Breast epithelium (tissue), 4 donors: ENCODE measurements at regions not wholly inside any gene's neighbourhood (a gene's known extent, or its start where the extent isn't known, plus 50 kb on each side); places are given as distances from the start of the nearest gene placed in this dataset.

ENCODE experiments used
- DNase-seq, 2 donors: peaks; one replicate each; pipeline ENCODE4 v3.0.0-alpha.2; 2019; ENCODE audit warnings: low spot score in 2 of 2
- H3K27ac ChIP-seq, 2 donors: fragments of 200-600 bp; sonication (generic) in 1 of 2; one replicate each; pipeline ENCODE4 v1.5.1; 2016 to 2019; ENCODE audit warnings: mild to moderate bottlenecking in 1 of 2
- H3K27me3 ChIP-seq, 2 donors: fragments of 200-600 bp; sonication (generic) in 1 of 2; one replicate each; pipeline versions ENCODE4 v1.5.1 to v1.6.0; 2017 to 2019; ENCODE audit warnings: control low read depth in 1 of 2, mild to moderate bottlenecking in 1 of 2
- H3K36me3 ChIP-seq: fragments of 200-600 bp; one replicate; pipeline ENCODE4 v1.5.1; 2019
- H3K4me1 ChIP-seq, 2 donors: fragments of 200-600 bp; sonication (generic); one replicate each; pipeline ENCODE4 v1.5.1; 2016 to 2019; ENCODE audit warnings: control low read depth in 1 of 2
- H3K4me3 ChIP-seq, 3 donors: fragments of 200-600 bp; sonication (generic); 1 replicate in 2 of 3; 2 replicates in 1 of 3; pipeline ENCODE4 v1.5.1; 2016 to 2019; ENCODE audit warnings: mild to moderate bottlenecking in 3 of 3, moderate library complexity in 2 of 3
- H3K9me3 ChIP-seq, 2 donors: fragments of 200-600 bp; sonication (generic) in 1 of 2; one replicate each; pipeline ENCODE4 v1.5.1; 2016 to 2019; ENCODE audit warnings: control low read depth in 1 of 2
- CTCF ChIP-seq, 3 donors: fragments of 450-650 bp; IDR thresholded peaks; one replicate each; pipeline ENCODE4 v1.5.1; 2016 to 2017; ENCODE audit warnings: antibody characterized with exemption in 3 of 3, mild to moderate bottlenecking in 3 of 3, moderate library complexity in 3 of 3
- POLR2A ChIP-seq: fragments of 450-650 bp; IDR thresholded peaks from one replicate; pipeline ENCODE4 v1.6.1; 2016; ENCODE audit warnings: antibody characterized with exemption, mild to moderate bottlenecking, moderate library complexity
- POLR2AphosphoS5 ChIP-seq, 3 donors: sonication (generic); formaldehyde crosslinking; IDR thresholded peaks; one replicate each; pipeline ENCODE4 v1.6.1; 2017; ENCODE audit warnings: antibody characterized with exemption in 3 of 3
- intact Hi-C: fragments of 100-400 bp; cut with DNase I; formaldehyde crosslinking; loops from one replicate; pipeline ENCODE4 v1.15.1; 2023; ENCODE audit warnings: low total_unique reads

DNA sequence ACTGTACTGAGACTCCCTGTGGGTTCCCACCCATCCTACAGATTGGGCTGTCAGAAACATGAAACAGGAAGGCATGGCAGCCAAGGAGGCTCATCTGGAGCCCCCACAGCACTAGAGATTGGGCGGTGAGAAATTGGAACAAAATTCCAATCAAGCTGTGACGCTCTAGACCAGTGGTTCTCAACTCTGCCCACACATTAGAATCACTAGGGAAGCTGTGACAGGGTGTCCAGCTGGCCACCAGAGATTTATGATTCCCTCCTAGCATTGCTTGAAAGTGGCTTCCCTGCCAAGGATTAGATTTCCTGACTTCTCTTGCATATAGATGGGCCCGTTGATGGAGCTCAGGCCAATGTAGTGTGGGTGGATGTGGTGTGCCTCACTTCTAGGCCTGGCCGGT lies 187.5 kb upstream of the ZC3H12A start:
- intact Hi-C loops, result no loop called here
- no peak overlapping the region for H3K4me3 ChIP-seq
- no peak overlapping the region for H3K27ac ChIP-seq
- peaks cover 0 to 4% of the 10 kb centered on the region in 2 donors for H3K9me3 ChIP-seq
- no peaks in the 10 kb centered on the region for H3K27me3 ChIP-seq
- no peaks in the 10 kb centered on the region for H3K4me1 ChIP-seq
- TF ChIP-seq POLR2A (no peak), POLR2AphosphoS5 (IDR thresholded peaks at IDR 0.05) (no peak), CTCF (IDR thresholded peaks at IDR 0.05) (no peak)
- no peaks in the 10 kb centered on the region for H3K36me3 ChIP-seq
- no peak for DNase-seq

DNA sequence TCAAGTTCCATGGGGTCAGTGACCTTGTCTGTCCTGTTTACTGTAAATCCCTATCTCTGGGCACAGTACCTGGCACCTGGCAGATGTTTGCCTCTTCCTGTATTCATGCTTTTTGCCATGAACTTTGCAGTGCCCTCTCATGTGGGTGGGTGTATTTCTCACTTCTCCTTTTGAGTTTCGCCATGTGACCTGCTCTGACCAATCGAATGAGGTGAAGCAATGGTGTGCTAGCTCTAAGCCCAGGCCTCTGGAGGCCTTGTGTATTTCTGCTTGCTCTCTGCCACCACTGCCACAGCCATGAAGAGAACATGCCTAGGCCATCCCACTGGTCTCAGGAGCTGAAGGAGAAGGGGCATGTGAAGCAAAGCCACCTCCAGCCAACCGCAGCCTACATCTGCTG lies 185.5 kb upstream of the ZC3H12A start:
- no peaks in the 10 kb centered on the region for H3K4me1 ChIP-seq
- intact Hi-C loops, result no loop called here
- no peak overlapping the region for H3K4me3 ChIP-seq
- H3K27ac ChIP-seq, result no peak overlapping the region
- no peaks in the 10 kb centered on the region for H3K36me3 ChIP-seq
- peaks cover 0 to 4% of the 10 kb centered on the region in 2 donors for H3K9me3 ChIP-seq
- TF ChIP-seq POLR2AphosphoS5 (IDR thresholded peaks at IDR 0.05), result no peak
- TF ChIP-seq POLR2A, result no peak
- TF ChIP-seq CTCF (IDR thresholded peaks at IDR 0.05), result no peak
- DNase-seq, result no peak
- H3K27me3 ChIP-seq, result peaks cover 0 to 11% of the 10 kb centered on the region in 2 donors

DNA sequence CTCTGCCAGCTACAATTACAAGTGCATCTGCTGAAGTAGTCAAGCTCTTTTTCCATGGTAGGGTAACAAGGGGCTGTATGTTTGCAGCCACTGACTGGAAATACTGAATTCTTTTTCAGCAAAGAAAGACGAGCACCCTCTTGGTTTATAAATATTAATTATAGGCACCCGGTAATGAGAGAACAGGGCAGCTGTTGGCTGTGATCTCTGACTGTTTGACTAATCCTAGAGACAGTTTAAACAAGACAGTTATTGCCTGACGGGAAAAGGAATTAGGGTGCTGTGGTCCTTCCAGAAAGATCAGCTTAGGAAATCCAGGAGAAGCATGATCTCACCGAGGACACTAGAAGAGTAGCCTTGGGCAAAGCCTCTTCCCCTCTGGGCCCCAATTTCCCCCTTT lies 183.7 kb upstream of the ZC3H12A start:
- intact Hi-C loops, result no loop called here
- DNase-seq, result no peak
- Histone ChIP-seq H3K4me1 (no peaks in the 10 kb centered on the region), H3K27ac (no peak overlapping the region), H3K27me3 (peaks cover 0 to 11% of the 10 kb centered on the region in 2 donors), H3K9me3 (no peaks in the 10 kb centered on the region), H3K36me3 (no peaks in the 10 kb centered on the region), H3K4me3 (no peak overlapping the region)
- no peak for TF ChIP-seq POLR2AphosphoS5 (IDR thresholded peaks at IDR 0.05)
- no peak for TF ChIP-seq CTCF (IDR thresholded peaks at IDR 0.05)
- TF ChIP-seq POLR2A, result no peak

DNA sequence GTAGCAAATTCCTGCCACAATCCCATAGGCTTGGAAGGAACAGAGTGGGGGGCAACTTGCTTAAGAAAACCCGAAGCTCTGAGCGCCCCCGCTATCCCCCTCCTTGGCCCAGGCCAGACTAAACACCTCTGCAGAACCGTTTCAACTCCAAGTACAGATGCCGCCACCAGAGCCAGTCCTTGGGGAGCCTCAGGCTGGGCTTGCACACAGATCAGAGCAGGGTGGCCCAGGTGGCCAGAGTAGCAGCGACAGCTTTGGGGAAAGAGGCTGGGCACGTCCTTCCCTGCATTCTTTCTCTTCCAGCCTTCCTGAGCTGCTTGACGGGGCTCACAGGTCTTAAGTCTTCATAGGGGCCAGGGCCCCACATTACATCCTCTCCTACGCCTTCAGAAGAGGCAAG lies 181.6 kb upstream of the ZC3H12A start:
- H3K9me3 ChIP-seq, result no peaks in the 10 kb centered on the region
- H3K4me1 ChIP-seq, result no peaks in the 10 kb centered on the region
- H3K4me3 ChIP-seq, result no peak overlapping the region
- no peak for DNase-seq
- intact Hi-C loops, result no loop called here
- TF ChIP-seq CTCF (IDR thresholded peaks at IDR 0.05) (no peak), POLR2AphosphoS5 (IDR thresholded peaks at IDR 0.05) (no peak), POLR2A (no peak)
- H3K27ac ChIP-seq, result no peak overlapping the region
- H3K27me3 ChIP-seq, result peaks cover 0 to 20% of the 10 kb centered on the region in 2 donors
- H3K36me3 ChIP-seq, result no peaks in the 10 kb centered on the region

DNA sequence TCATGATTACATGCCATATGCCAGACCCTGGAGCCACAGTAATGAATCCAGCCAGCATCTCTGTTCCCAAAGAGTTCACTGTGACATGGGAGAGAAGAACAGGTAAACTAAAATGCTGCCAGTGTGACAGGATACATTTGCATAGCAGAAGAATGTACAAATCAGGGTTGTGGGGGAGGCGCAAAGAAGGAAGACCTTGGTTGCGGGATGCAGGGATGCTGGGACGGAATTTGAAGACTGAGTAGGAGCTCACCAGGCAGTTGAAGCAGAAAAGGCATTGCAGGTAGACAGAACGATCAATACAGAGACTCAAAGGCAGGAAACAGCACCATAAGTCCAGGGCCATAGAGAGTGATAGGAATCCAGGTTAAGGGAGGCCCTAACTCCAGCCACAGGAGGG lies 180.3 kb upstream of the ZC3H12A start:
- intact Hi-C loops, result no loop called here
- TF ChIP-seq CTCF (IDR thresholded peaks at IDR 0.05) (no peak), POLR2AphosphoS5 (IDR thresholded peaks at IDR 0.05) (no peak), POLR2A (no peak)
- no peaks in the 10 kb centered on the region for H3K9me3 ChIP-seq
- no peak overlapping the region for H3K27ac ChIP-seq
- H3K27me3 ChIP-seq, result peaks cover 0 to 29% of the 10 kb centered on the region in 2 donors
- no peak overlapping the region for H3K4me3 ChIP-seq
- no peak for DNase-seq
- H3K36me3 ChIP-seq, result no peaks in the 10 kb centered on the region
- H3K4me1 ChIP-seq, result no peaks in the 10 kb centered on the region
